H9 (cell line): ENCODE measurements at regions not wholly inside any gene's neighbourhood (a gene's known extent, or its start where the extent isn't known, plus 50 kb on each side); places are given as distances from the start of the nearest gene placed in this dataset.

Experiments used
- DNase-seq: peaks from one replicate; pipeline ENCODE4 v3.0.0-alpha.2; 2017
- H2AFZ ChIP-seq: one replicate; pipeline ENCODE4 v1.6.1; 2013; ENCODE audit warnings: mild to moderate bottlenecking, low read length, control low read depth, moderate library complexity
- H2AK5ac ChIP-seq: 2 replicates; pipeline ENCODE4 v1.6.1; 2013; ENCODE audit warnings: low read length, control low read depth, mixed read lengths; ENCODE audit not compliant: insufficient read length
- H2BK120ac ChIP-seq: one replicate; pipeline ENCODE4 v1.6.1; 2013; ENCODE audit warnings: low read depth, mild to moderate bottlenecking, low read length, control low read depth, inconsistent platforms; ENCODE audit not compliant: poor library complexity, severe bottlenecking
- H2BK12ac ChIP-seq: 2 replicates; pipeline ENCODE4 v1.6.1; 2013; ENCODE audit warnings: low read length, control low read depth, mixed read lengths, low read depth; ENCODE audit not compliant: insufficient read length
- H2BK15ac ChIP-seq: 2 replicates; pipeline ENCODE4 v1.6.1; 2013; ENCODE audit warnings: low read depth, low read length, control low read depth
- H2BK20ac ChIP-seq: one replicate; pipeline ENCODE4 v1.6.1; 2013; ENCODE audit warnings: low read depth, mild to moderate bottlenecking, low read length, control low read depth, inconsistent platforms; ENCODE audit not compliant: poor library complexity, severe bottlenecking
- H2BK5ac ChIP-seq: 2 replicates; pipeline ENCODE4 v1.6.1; 2013; ENCODE audit warnings: low read length, control low read depth, mixed read lengths; ENCODE audit not compliant: insufficient read length
- H3K14ac ChIP-seq: 2 replicates; pipeline ENCODE4 v1.6.1; 2013; ENCODE audit warnings: low read length, control low read depth; ENCODE audit not compliant: insufficient read depth
- H3K18ac ChIP-seq: 2 replicates; pipeline ENCODE4 v1.6.1; 2013; ENCODE audit warnings: low read depth, mild to moderate bottlenecking, mixed read lengths, low read length, control low read depth; ENCODE audit not compliant: insufficient read length
- H3K23ac ChIP-seq: 2 replicates; pipeline ENCODE4 v1.6.1; 2013; ENCODE audit warnings: low read length, control low read depth, mixed read lengths, low read depth; ENCODE audit not compliant: insufficient read length
- H3K23me2 ChIP-seq: 2 replicates; pipeline ENCODE4 v1.6.1; 2013; ENCODE audit warnings: low read depth, mild to moderate bottlenecking, mixed read lengths, low read length, control low read depth; ENCODE audit not compliant: insufficient read length, poor library complexity, severe bottlenecking
- H3K27ac ChIP-seq: 2 replicates; pipeline ENCODE4 v1.5.1; 2013; ENCODE audit warnings: low read length, control low read depth, mixed read lengths, low read depth; ENCODE audit not compliant: insufficient read length
- H3K27me3 ChIP-seq: 2 replicates; pipeline ENCODE4 v1.6.1; 2013; ENCODE audit warnings: low read length, control low read depth, inconsistent platforms; ENCODE audit not compliant: insufficient read depth
- H3K4ac ChIP-seq: 2 replicates; pipeline ENCODE4 v1.6.1; 2013; ENCODE audit warnings: low read depth, mild to moderate bottlenecking, control low read depth, inconsistent platforms, low read length, moderate library complexity
- H3K4me1 ChIP-seq: 2 replicates; pipeline ENCODE4 v1.6.1; 2013; ENCODE audit warnings: low read length, control low read depth, inconsistent platforms; ENCODE audit not compliant: insufficient read depth
- H3K4me2 ChIP-seq: 2 replicates; pipeline ENCODE4 v1.6.1; 2013; ENCODE audit warnings: low read length, control low read depth, mixed read lengths; ENCODE audit not compliant: insufficient read length, insufficient read depth
- H3K56ac ChIP-seq: 2 replicates; pipeline ENCODE4 v1.6.1; 2013; ENCODE audit warnings: low read depth, mild to moderate bottlenecking, mixed read lengths, low read length, control low read depth; ENCODE audit not compliant: insufficient read length
- H3K79me1 ChIP-seq: 2 replicates; pipeline ENCODE4 v1.6.1; 2013; ENCODE audit warnings: low read depth, mild to moderate bottlenecking, moderate library complexity, low read length, control low read depth, inconsistent platforms; ENCODE audit not compliant: insufficient read depth, poor library complexity, severe bottlenecking
- H3K79me2 ChIP-seq: 2 replicates; pipeline ENCODE4 v1.6.1; 2013; ENCODE audit warnings: low read length, control low read depth, inconsistent platforms; ENCODE audit not compliant: insufficient read depth
- H3K9ac ChIP-seq: 2 replicates; pipeline ENCODE4 v1.6.1; 2013; ENCODE audit warnings: low read length, control low read depth, mixed read lengths; ENCODE audit not compliant: insufficient read length; ENCODE audit errors: extremely low read depth
- H3K9me3 ChIP-seq: one replicate; pipeline ENCODE4 v1.6.1; 2013; ENCODE audit warnings: low read depth, low read length, inconsistent platforms; ENCODE audit not compliant: control insufficient read depth
- H3T11ph ChIP-seq: one replicate; pipeline ENCODE4 v1.6.1; 2013; ENCODE audit warnings: mild to moderate bottlenecking, low read length, control low read depth, inconsistent platforms
- H4K20me1 ChIP-seq: one replicate; pipeline ENCODE4 v1.6.1; 2013; ENCODE audit not compliant: control insufficient read depth, insufficient read length, insufficient read depth
- H4K5ac ChIP-seq: 2 replicates; pipeline ENCODE4 v1.6.1; 2013; ENCODE audit warnings: low read depth, mild to moderate bottlenecking, mixed read lengths, low read length, control low read depth; ENCODE audit not compliant: insufficient read length
- H4K8ac ChIP-seq: replicated peaks from 2 replicates; pipeline ENCODE4 v1.6.1; 2013; ENCODE audit warnings: low read length, control low read depth, mixed read lengths, low read depth; ENCODE audit not compliant: insufficient read length
- H4K91ac ChIP-seq: 2 replicates; pipeline ENCODE4 v1.6.1; 2013; ENCODE audit warnings: low read depth, mild to moderate bottlenecking, moderate library complexity, mixed read lengths, low read length, control low read depth; ENCODE audit not compliant: insufficient read length
- H3K27ac Mint-ChIP-seq, 3 experiments: 2 replicates in 2 of 3; 3 replicates in 1 of 3; pipeline ENCODE4 v1.8.0; 2020 to 2021; ENCODE audit warnings: mixed read lengths in 3 of 3, mild to moderate bottlenecking in 1 of 3, moderate library complexity in 1 of 3
- H3K27me3 Mint-ChIP-seq: 2 replicates; pipeline ENCODE4 v1.8.0; 2021; ENCODE audit warnings: low read depth, mild to moderate bottlenecking, moderate library complexity, mixed read lengths
- H3K36me3 Mint-ChIP-seq, 3 experiments: 2 replicates in 2 of 3; 3 replicates in 1 of 3; pipeline ENCODE4 v1.8.0; 2020 to 2021; ENCODE audit warnings: low read depth in 3 of 3, mixed read lengths in 3 of 3; ENCODE audit not compliant: insufficient read depth in 1 of 3
- H3K4me1 Mint-ChIP-seq, 2 experiments: 2 replicates each; pipeline ENCODE4 v1.8.0; 2020; ENCODE audit warnings: mixed read lengths in 2 of 2
- H3K4me3 Mint-ChIP-seq, 2 experiments: 2 replicates in 1 of 2; 3 replicates in 1 of 2; pipeline ENCODE4 v1.8.0; 2020 to 2021; ENCODE audit warnings: mild to moderate bottlenecking in 2 of 2, mixed read lengths in 2 of 2, moderate library complexity in 1 of 2
- H3K9me3 Mint-ChIP-seq, 2 experiments: 2 replicates in 1 of 2; 3 replicates in 1 of 2; pipeline ENCODE4 v1.8.0; 2020; ENCODE audit warnings: mild to moderate bottlenecking in 2 of 2, mixed read lengths in 2 of 2, moderate library complexity in 1 of 2
- CTCF ChIP-seq: fragments of 200-600 bp; sonication (generic); conservative IDR thresholded peaks from 3 replicates; pipeline ENCODE4 v1.8.0; 2021; ENCODE audit warnings: antibody characterized with exemption, mild to moderate bottlenecking
- WGBS: extraction: QIAGEN DNeasy Blood & Tissue Kit; methylation state at CpG from one replicate; pipeline ENCODE4 v1.1.7; 2013; ENCODE audit warnings: missing lambda C conversion rate, low lambda C conversion rate, mixed read lengths; ENCODE audit not compliant: insufficient read length; ENCODE audit errors: extremely low coverage; 5-methylcytosine and 5-hydroxymethylcytosine counted together

GRCh38 chr6:156256161-156256560 lies 521.0 kb upstream of the ARID1B start:
- Histone ChIP-seq H3K4me1 (no peaks in the 10 kb centered on the region), H3K27me3 (no peaks in the 10 kb centered on the region; the same call in 1 of the 2 replicates), H3K79me2 (no peaks in the 10 kb centered on the region), H2AK5ac (no peak overlapping the region), H2AFZ (no peak overlapping the region), H3K4me2 (no peak overlapping the region), H3K56ac (no peak overlapping the region), H2BK120ac (no peak overlapping the region), H3K9ac (no peak overlapping the region), H3K14ac (no peak overlapping the region), H3K9me3 (no peaks in the 10 kb centered on the region), H4K5ac (no peak overlapping the region), H2BK12ac (no peak overlapping the region), H2BK20ac (no peak overlapping the region), H3K18ac (no peak overlapping the region), H4K8ac (no peak overlapping the region), H3K27ac (no peak overlapping the region), H3K79me1 (no peaks in the 10 kb centered on the region), H3K4ac (no peak overlapping the region), H4K20me1 (no peaks in the 10 kb centered on the region), H2BK5ac (no peak overlapping the region), H3K23me2 (no peaks in the 10 kb centered on the region), H2BK15ac (no peak overlapping the region), H4K91ac (no peak overlapping the region), H3K23ac (no peak overlapping the region), H3T11ph (no peak overlapping the region)
- Mint-ChIP-seq H3K4me3 (no peak overlapping the region), H3K36me3 (no peaks in the 10 kb centered on the region; a peak in 1 of 7 replicates), H3K4me1 (peaks cover 2 to 4% of the 10 kb centered on the region in 2 experiments; a peak in 2 of 4 replicates), H3K27ac (no peak overlapping the region), H3K9me3 (peaks cover 0 to 2% of the 10 kb centered on the region in 2 experiments; a peak in 1 of 5 replicates), H3K27me3 (no peaks in the 10 kb centered on the region)
- no peak for DNase-seq
- no CpG with 5 or more reads among the region's 10 CpGs for WGBS
- no peak for TF ChIP-seq CTCF
